SH-SY5Y (cell line): ENCODE measurements at regions not wholly inside any gene's neighbourhood (a gene's known extent, or its start where the extent isn't known, plus 50 kb on each side); places are given as distances from the start of the nearest gene placed in this dataset.

Source experiments
- GATA2 ChIP-seq: IDR thresholded peaks from 2 replicates; pipeline ENCODE4 v1.6.1; 2011; ENCODE audit warnings: mild to moderate bottlenecking, low read depth, low read length
- GATA3 ChIP-seq: IDR thresholded peaks from 2 replicates; pipeline ENCODE4 v1.6.1; 2011; ENCODE audit warnings: low read depth, mild to moderate bottlenecking, low read length, moderate library complexity

DNA sequence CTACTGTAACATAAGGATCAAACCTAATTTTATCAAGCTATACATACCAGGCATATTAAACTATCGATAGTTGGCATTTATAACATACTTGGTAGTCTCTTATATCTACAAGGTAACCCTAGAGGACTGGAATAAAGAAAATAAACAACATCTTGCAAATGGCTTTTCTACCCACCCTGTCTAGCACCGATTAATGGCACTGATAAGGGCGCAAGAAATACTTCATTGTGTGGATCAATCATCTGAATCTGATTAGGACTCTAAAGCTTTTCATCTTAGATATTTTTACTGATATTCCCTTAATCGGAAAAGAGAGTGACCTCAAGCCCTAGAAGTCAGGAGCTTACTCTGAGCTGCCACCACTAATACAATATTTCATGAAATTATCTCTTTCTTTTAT, 1461.7 kb upstream of the PIK3C3 start:
- TF ChIP-seq GATA2 (no peak), GATA3 (0 out of 2 replicates have a peak, but pooled peaks have one; percentile 16)
